Endothelial cell of umbilical vein (primary cell): ENCODE measurements at regions not wholly inside any gene's neighbourhood (a gene's known extent, or its start where the extent isn't known, plus 50 kb on each side); places are given as distances from the start of the nearest gene placed in this dataset.

Source experiments
- BruUV-seq: library from RNA; stranded (reverse); fragments of 400-500 nt; replicated peaks from 2 replicates; lab custom pipeline; 2021; lab: Mats Ljungman, UMichigan
- CTCF ChIA-PET: fragments of 300-600, 350-600 bp; sonication (Branson Sonifier 250); formaldehyde crosslinking; loops from one replicate; lab custom pipeline; 2021; ENCODE audit warnings: antibody characterized with exemption, inconsistent platforms; lab: Charles Lee
- POLR2A ChIA-PET: fragments of 300-600, 350-600 bp; sonication (Branson Sonifier 250); formaldehyde crosslinking; loops from one replicate; lab custom pipeline; 2021; ENCODE audit warnings: antibody characterized with exemption, inconsistent platforms; lab: Charles Lee
- DNase-seq: peaks from one replicate; pipeline ENCODE4 v3.0.0-alpha.2; 2011; ENCODE audit warnings: low read depth, low spot score
- FAIRE-seq: peaks from 2 replicates; lab custom pipeline; 2011; peaks lifted over from hg19 to GRCh38; lab: Jason Lieb, UNC
- H2AFZ ChIP-seq: 2 replicates; pipeline ENCODE4 v1.6.0; 2012; ENCODE audit warnings: low read depth, low read length, control low read depth, inconsistent platforms
- H3K27ac ChIP-seq: 2 replicates; pipeline ENCODE4 v1.5.1; 2011; ENCODE audit warnings: low read depth, mild to moderate bottlenecking, control low read depth, low read length, moderate library complexity; ENCODE audit not compliant: insufficient read depth
- H3K27me3 ChIP-seq, 2 experiments: 2 replicates each; pipeline versions ENCODE4 v1.6.0 to v1.6.1; 2011; ENCODE audit warnings: low read length in 2 of 2, mixed read lengths in 1 of 2; ENCODE audit not compliant: control insufficient read depth in 2 of 2, insufficient read depth in 2 of 2
- H3K36me3 ChIP-seq, 2 experiments: 2 replicates in 1 of 2; 3 replicates in 1 of 2; pipeline ENCODE4 v1.5.1; 2011; ENCODE audit warnings: low read length in 2 of 2, mild to moderate bottlenecking in 1 of 2, moderate library complexity in 1 of 2; ENCODE audit not compliant: control insufficient read depth in 2 of 2, insufficient read depth in 2 of 2; ENCODE audit errors: extremely low read depth in 1 of 2
- H3K4me1 ChIP-seq: 3 replicates; pipeline ENCODE4 v1.5.1; 2011; ENCODE audit warnings: mild to moderate bottlenecking, low read length; ENCODE audit not compliant: control insufficient read depth, insufficient read depth; ENCODE audit errors: extremely low read depth
- H3K4me2 ChIP-seq: 2 replicates; pipeline ENCODE4 v1.6.1; 2011; ENCODE audit warnings: low read length, control low read depth, mixed read lengths; ENCODE audit not compliant: insufficient read depth
- H3K4me3 ChIP-seq, 3 experiments: fragments of 200-600 bp in 1 of 3; sonication (generic), shearing (Covaris generic) in 1 of 3; replicated peaks in 1 of 3; 2 replicates each; pipeline ENCODE4 v1.5.1; 2011 to 2016; ENCODE audit warnings: control low read depth in 3 of 3, low read length in 3 of 3, mild to moderate bottlenecking in 2 of 3, inconsistent platforms in 1 of 3, low read depth in 1 of 3, moderate library complexity in 1 of 3; ENCODE audit not compliant: insufficient read depth in 1 of 3
- H3K79me2 ChIP-seq: 2 replicates; pipeline ENCODE4 v1.6.0; 2012; ENCODE audit warnings: low read length, inconsistent platforms; ENCODE audit not compliant: control insufficient read depth, insufficient read depth
- H3K9ac ChIP-seq: replicated peaks from 2 replicates; pipeline ENCODE3; 2011; ENCODE audit warnings: low read length, control low read depth; ENCODE audit not compliant: insufficient read depth; ENCODE audit errors: extremely low read depth
- H3K9me1 ChIP-seq: replicated peaks from 3 replicates; pipeline ENCODE4 v1.6.0; 2011; ENCODE audit warnings: mild to moderate bottlenecking, low read length; ENCODE audit not compliant: control insufficient read depth, insufficient read depth; ENCODE audit errors: extremely low read depth
- H3K9me3 ChIP-seq: replicated peaks from 2 replicates; pipeline ENCODE4 v1.5.1; 2012; ENCODE audit warnings: low read length, inconsistent platforms; ENCODE audit not compliant: control insufficient read depth, insufficient read depth
- H4K20me1 ChIP-seq: replicated peaks from 2 replicates; pipeline ENCODE3; 2011; ENCODE audit warnings: mild to moderate bottlenecking, low read length; ENCODE audit not compliant: control insufficient read depth, insufficient read depth; ENCODE audit errors: extremely low read depth
- EZH2 ChIP-seq: IDR thresholded peaks from 2 replicates; pipeline ENCODE4 v1.6.1; 2012; ENCODE audit warnings: borderline replicate concordance, low read depth, mild to moderate bottlenecking, moderate library complexity, low read length, inconsistent platforms; ENCODE audit not compliant: severe bottlenecking
- FOS ChIP-seq: IDR thresholded peaks from 2 replicates; pipeline ENCODE4 v1.6.1; 2011; ENCODE audit warnings: mild to moderate bottlenecking, low read length, moderate library complexity, borderline replicate concordance; ENCODE audit not compliant: insufficient read depth
- GATA2 ChIP-seq: IDR thresholded peaks from 2 replicates; pipeline ENCODE4 v1.7.0; 2011; ENCODE audit warnings: low read depth, mild to moderate bottlenecking, moderate library complexity, mixed read lengths, low read length; ENCODE audit not compliant: insufficient read length, insufficient read depth
- JUN ChIP-seq: IDR thresholded peaks from 2 replicates; pipeline ENCODE4 v1.6.1; 2011; ENCODE audit warnings: borderline replicate concordance, low read depth; ENCODE audit not compliant: insufficient read length, insufficient read depth
- MYC ChIP-seq: IDR thresholded peaks from one replicate; pipeline ENCODE4 v1.6.1; 2011; ENCODE audit warnings: mild to moderate bottlenecking, low read depth, low read length
- POLR2A ChIP-seq: IDR thresholded peaks from 2 replicates; pipeline ENCODE4 v1.6.1; 2012; ENCODE audit warnings: low read depth, mild to moderate bottlenecking, control low read depth, low read length
- POLR2AphosphoS5 ChIP-seq: IDR thresholded peaks from 2 replicates; pipeline ENCODE4 v1.6.1; 2012; ENCODE audit warnings: low read depth, mild to moderate bottlenecking, control low read depth, low read length, moderate library complexity; ENCODE audit not compliant: insufficient read depth
- dilution Hi-C: fragments of 300-500 bp; cut with MboI; formaldehyde crosslinking; loops from one replicate; pipeline ENCODE4 v1.15.0; 2019; ENCODE audit warnings: low sequenced_read_pairs; ENCODE audit not compliant: extremely low pct_ligation_motif_present
- intact Hi-C: fragments of 100-400 bp; cut with micrococcal nuclease; formaldehyde crosslinking; loops from one replicate; pipeline ENCODE4 v1.10.0; 2022
- TF ChIP-seq, protein P1 (sequence below), 2 donors: IDR thresholded peaks; 1 replicate in 1 of 2; 2 replicates in 1 of 2; pipeline ENCODE4 v1.5.1; 2011; ENCODE audit warnings: low read length in 2 of 2, mild to moderate bottlenecking in 2 of 2, moderate library complexity in 2 of 2, control low read depth in 1 of 2, inconsistent platforms in 1 of 2, low read depth in 1 of 2; ENCODE audit not compliant: insufficient read depth in 1 of 2; ENCODE audit errors: extremely low read depth in 1 of 2
- TF ChIP-seq, protein P2 (sequence below): IDR thresholded peaks from 2 replicates; pipeline ENCODE4 v1.6.1; 2011; ENCODE audit not compliant: insufficient read depth, insufficient read length

- Histone ChIP-seq H3K27ac (no peak overlapping the region), H4K20me1 (no peaks in the 10 kb centered on the region), H3K9ac (no peak overlapping the region), H3K27me3 (no peaks in the 10 kb centered on the region), H3K9me1 (no peaks in the 10 kb centered on the region), H3K4me2 (no peak overlapping the region), H3K9me3 (no peaks in the 10 kb centered on the region), H3K36me3 (no peaks in the 10 kb centered on the region), H2AFZ (no peak overlapping the region), H3K79me2 (no peaks in the 10 kb centered on the region), H3K4me3 (no peak overlapping the region), H3K4me1 (no peaks in the 10 kb centered on the region)
- dilution Hi-C loops: no loop called here
- intact Hi-C loops: no loop called here
- FAIRE-seq: no peak
- ChIA-PET POLR2A (no interaction called here), CTCF (no interaction called here)
- no TSS peak for BruUV-seq
- DNase-seq: no peak
- no peak for TF ChIP-seq FOS
- no peak for TF ChIP-seq MYC
- no peak for TF ChIP-seq JUN
- TF ChIP-seq, protein P1, sequence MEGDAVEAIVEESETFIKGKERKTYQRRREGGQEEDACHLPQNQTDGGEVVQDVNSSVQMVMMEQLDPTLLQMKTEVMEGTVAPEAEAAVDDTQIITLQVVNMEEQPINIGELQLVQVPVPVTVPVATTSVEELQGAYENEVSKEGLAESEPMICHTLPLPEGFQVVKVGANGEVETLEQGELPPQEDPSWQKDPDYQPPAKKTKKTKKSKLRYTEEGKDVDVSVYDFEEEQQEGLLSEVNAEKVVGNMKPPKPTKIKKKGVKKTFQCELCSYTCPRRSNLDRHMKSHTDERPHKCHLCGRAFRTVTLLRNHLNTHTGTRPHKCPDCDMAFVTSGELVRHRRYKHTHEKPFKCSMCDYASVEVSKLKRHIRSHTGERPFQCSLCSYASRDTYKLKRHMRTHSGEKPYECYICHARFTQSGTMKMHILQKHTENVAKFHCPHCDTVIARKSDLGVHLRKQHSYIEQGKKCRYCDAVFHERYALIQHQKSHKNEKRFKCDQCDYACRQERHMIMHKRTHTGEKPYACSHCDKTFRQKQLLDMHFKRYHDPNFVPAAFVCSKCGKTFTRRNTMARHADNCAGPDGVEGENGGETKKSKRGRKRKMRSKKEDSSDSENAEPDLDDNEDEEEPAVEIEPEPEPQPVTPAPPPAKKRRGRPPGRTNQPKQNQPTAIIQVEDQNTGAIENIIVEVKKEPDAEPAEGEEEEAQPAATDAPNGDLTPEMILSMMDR (IDR thresholded peaks at IDR 0.05; ENCODE audit: extremely low read depth in 1 of 2, insufficient read depth in 1 of 2, low read depth in 1 of 2, low read length in 2 of 2): no peak
- TF ChIP-seq GATA2: no peak
- TF ChIP-seq POLR2A: no peak
- no peak for TF ChIP-seq EZH2
- TF ChIP-seq, protein P2, sequence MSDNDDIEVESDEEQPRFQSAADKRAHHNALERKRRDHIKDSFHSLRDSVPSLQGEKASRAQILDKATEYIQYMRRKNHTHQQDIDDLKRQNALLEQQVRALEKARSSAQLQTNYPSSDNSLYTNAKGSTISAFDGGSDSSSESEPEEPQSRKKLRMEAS: no peak
- no peak for TF ChIP-seq POLR2AphosphoS5
These were observed 402.0 kb upstream of the ACVR2A start for GRCh38 chr2:147442816-147443215.
